Inflammatory macrophage (primary cell): ENCODE measurements at regions not wholly inside any gene's neighbourhood (a gene's known extent, or its start where the extent isn't known, plus 50 kb on each side); places are given as distances from the start of the nearest gene placed in this dataset.

Source experiments
- DNase-seq, 2 donors: peaks; one replicate each; pipeline ENCODE4 v3.0.0-alpha.2; 2020 to 2022

DNA sequence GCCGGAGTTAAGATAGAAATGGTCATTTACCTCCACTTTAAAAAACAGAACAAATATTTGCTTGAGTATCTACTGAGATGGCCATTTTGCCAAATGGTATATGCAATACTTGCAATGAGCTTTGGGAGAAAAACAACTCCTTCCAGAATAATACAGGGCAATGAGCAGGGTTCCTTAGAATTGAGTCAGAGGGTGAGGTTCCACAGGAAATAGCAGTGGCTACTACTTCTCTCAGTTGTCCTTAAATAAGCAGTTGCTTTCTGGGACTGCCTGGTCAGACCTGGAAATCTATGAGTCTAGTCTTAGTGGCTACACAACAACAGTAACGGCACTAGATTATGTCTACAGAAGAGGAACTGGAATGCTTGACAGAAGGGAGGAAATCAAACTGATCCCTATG is 80.9 kb upstream of the CCDC85A start:
- no peak for DNase-seq

- DNase-seq: no peak
Observed at GRCh38 chr2:56104962-56105361, 78.8 kb upstream of the CCDC85A start.

GRCh38 chr2:56107502-56108220 is 76.1 kb upstream of the CCDC85A start:
- no peak for DNase-seq

- DNase-seq: no peak
Observed at GRCh38 chr2:56108806-56109205, 75.0 kb upstream of the CCDC85A start.

- no peak for DNase-seq
Observed at GRCh38 chr2:56109994-56110393, 73.8 kb upstream of the CCDC85A start.

DNA sequence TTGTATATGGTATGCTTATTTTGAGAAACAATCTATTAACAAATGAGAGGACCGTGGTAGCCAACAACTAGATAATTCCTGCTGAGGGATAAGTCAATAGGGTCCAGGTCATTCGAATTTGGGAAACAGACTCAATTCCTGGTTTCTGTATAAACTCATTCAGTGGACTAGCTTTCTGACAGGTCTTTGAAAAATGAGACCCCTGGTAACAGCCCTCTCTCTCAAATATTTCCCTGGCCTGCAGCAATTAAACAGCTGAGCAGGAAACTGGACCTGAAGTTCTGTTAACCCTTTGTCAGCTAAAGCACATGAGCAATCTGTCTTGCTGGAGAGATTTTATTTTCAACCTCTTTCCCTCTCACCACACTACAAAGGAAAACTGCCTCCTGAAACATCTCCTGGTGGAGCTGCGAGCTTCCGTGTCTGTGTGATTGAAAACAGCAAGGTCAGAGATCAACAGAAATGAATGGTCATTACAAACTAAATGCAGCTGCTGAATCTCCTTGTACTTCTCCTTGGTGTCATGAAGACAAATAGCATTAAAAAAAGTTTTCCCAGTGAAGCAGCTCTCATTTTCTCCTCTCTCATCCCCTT is 70.3 kb upstream of the CCDC85A start:
- DNase-seq: no peak

DNA sequence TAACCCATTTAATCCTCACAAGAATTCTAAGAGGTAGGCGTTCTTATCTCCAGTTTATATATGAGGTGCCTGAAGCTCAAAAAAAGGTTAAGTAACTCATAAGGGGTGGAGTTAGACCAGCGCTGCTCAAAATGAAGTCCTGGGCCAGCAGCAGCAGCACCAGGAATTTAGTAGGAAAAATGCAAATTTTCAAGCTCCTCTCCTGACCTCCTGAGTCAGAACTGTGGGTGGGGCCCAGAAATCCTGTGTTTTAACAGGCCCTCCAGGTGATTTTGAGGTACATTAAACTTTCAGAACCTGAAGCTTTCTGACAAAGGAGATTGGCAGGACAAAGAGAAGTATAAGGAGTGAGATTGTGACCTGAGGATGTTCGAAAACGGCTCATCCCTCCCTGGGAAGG is 66.0 kb upstream of the CCDC85A start:
- DNase-seq: no peak

DNA sequence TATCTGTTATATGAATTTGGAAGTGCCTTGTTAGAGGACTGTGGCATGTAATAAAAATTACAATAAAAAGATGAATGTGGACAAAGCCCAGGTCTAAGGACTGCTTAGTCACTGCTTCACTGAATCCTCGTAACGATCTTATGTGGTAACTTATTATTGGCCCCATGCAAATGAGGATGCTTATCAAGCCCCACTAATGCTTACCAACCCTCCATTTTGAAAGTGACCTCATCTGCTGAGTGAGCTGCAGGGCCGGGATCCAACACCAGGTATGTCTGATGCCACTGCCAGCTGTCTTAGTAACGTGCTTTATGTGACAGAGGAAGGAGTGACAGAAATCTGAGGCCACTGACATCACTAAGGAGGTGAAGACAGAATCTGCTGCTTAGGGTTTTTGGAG is 65.3 kb upstream of the CCDC85A start:
- DNase-seq: no peak

DNA sequence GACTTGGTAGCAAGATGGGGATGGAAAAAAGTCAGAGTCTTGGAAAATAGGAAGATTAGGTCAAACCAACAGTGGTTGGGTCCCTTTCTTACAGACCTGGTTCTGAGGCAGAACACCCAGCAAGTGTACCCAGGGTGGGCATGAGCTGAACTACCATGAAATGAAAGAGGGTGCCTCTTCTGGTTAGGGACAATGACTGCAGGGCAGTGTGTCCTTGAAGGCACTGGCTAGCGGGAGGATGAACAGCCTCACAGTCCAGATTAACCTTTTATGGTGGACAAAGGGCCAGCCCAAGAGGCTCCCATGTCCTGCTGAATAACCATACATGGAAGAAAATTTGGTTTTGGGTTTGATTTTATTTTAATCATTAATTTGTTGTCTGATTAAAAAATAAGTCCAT is 61.8 kb upstream of the CCDC85A start:
- DNase-seq: no peak

GRCh38 chr2:56123538-56123937 is 60.3 kb upstream of the CCDC85A start:
- DNase-seq: no peak

DNA sequence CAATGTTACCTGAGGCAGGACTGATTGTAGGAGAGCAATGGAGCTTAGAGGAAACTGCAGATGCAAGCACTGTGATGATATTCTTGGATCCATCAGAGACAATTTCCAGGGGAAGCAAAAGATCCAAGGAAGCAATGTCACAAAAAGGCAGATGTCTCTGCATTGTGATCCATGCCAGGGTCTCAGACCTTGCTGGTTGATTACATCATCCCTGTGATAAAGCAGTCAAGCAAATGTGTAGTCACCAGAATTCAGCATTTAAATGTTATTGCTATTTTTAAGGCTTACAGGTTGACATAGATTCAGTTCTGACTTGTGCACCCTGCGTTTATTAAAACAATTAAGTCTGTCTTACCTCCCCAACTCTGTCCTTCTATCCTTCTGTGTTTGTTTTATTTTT is 56.8 kb upstream of the CCDC85A start:
- no peak for DNase-seq

- no peak for DNase-seq
Observed at GRCh38 chr2:56127463-56128152, 56.2 kb upstream of the CCDC85A start.

GRCh38 chr2:56128235-56128634 is 55.6 kb upstream of the CCDC85A start:
- DNase-seq: no peak

DNA sequence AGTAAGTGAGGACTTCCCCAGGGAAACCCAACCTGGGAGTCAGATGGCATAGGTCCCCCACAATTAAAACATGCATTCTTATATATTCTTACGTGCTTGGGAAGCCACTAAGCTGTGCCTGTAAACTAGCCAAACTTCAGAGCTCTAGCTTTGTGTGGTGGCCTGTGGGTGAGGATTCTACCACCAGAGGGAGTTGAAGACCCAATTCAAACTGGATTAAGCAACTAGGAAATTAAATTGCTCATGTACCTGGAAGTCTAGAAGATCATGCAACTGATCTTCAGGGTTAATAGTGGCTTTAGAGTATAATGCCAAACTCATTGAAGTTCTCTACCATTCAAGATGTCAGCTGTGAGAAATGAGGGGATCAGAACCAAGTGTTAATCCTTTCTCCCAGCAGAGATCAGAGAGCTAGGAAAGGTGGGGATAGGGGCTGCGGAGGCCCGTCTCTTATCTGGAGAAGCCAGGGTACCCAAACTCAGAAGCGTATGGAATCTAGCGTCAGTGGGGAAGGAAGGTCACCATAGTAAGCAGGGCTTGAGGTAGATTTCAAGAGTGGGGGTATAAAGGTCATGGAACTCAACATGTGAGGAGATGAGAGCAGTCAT is 53.2 kb upstream of the CCDC85A start:
- peak in 1 of 2 donors; percentile 6 for DNase-seq

DNA sequence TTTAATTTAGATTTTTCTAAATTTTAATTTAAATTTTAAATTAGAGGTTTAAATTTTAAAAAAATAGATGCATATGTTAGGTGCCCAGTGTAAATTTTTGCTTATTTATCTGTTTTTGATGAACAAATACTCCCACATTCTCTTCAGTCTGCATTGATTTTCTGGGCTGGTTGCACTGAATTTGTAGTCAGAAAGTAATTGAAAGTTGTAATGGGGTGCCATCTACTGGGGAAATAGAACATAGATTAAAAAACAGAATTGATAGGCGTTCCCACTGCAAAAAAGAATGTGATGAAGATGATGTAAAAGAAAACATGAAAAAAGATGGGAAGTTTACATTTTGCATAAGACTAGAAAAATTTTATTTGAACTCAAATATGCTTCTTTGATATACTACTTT is 51.7 kb upstream of the CCDC85A start:
- DNase-seq: peak in 1 of 2 donors; percentile 38

DNA sequence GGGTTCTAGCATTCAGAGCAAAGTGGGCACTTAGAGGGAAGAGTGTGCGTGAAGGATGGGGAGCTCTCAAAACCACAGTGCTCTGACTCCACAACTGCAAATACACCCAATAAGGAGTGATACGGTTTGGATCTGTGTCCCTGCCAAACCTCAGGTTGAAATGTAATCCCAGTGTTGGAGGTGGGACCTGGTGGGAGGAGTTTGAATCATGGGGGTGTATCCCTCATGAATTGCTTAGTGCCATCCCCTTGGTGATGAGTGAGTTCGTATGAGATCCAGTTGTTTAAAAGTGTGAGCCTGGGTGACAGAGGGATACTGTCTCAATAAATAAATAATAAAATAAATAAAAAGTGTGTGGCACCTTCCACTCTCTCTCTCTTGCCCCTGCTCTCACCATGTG is 50.3 kb upstream of the CCDC85A start:
- DNase-seq: no peak

- no peak for DNase-seq
Observed at GRCh38 chr2:56133931-56134629, 49.7 kb upstream of the CCDC85A start.
